H9 (cell line): ENCODE measurements at regions not wholly inside any gene's neighbourhood (a gene's known extent, or its start where the extent isn't known, plus 50 kb on each side); places are given as distances from the start of the nearest gene placed in this dataset.

Experiments used
- DNase-seq: peaks from one replicate; pipeline ENCODE4 v3.0.0-alpha.2; 2017
- H2AFZ ChIP-seq: one replicate; pipeline ENCODE4 v1.6.1; 2013; ENCODE audit warnings: mild to moderate bottlenecking, low read length, control low read depth, moderate library complexity
- H2AK5ac ChIP-seq: 2 replicates; pipeline ENCODE4 v1.6.1; 2013; ENCODE audit warnings: low read length, control low read depth, mixed read lengths; ENCODE audit not compliant: insufficient read length
- H2BK120ac ChIP-seq: one replicate; pipeline ENCODE4 v1.6.1; 2013; ENCODE audit warnings: low read depth, mild to moderate bottlenecking, low read length, control low read depth, inconsistent platforms; ENCODE audit not compliant: poor library complexity, severe bottlenecking
- H2BK12ac ChIP-seq: 2 replicates; pipeline ENCODE4 v1.6.1; 2013; ENCODE audit warnings: low read length, control low read depth, mixed read lengths, low read depth; ENCODE audit not compliant: insufficient read length
- H2BK15ac ChIP-seq: 2 replicates; pipeline ENCODE4 v1.6.1; 2013; ENCODE audit warnings: low read depth, low read length, control low read depth
- H2BK20ac ChIP-seq: one replicate; pipeline ENCODE4 v1.6.1; 2013; ENCODE audit warnings: low read depth, mild to moderate bottlenecking, low read length, control low read depth, inconsistent platforms; ENCODE audit not compliant: poor library complexity, severe bottlenecking
- H2BK5ac ChIP-seq: 2 replicates; pipeline ENCODE4 v1.6.1; 2013; ENCODE audit warnings: low read length, control low read depth, mixed read lengths; ENCODE audit not compliant: insufficient read length
- H3K14ac ChIP-seq: 2 replicates; pipeline ENCODE4 v1.6.1; 2013; ENCODE audit warnings: low read length, control low read depth; ENCODE audit not compliant: insufficient read depth
- H3K18ac ChIP-seq: 2 replicates; pipeline ENCODE4 v1.6.1; 2013; ENCODE audit warnings: low read depth, mild to moderate bottlenecking, mixed read lengths, low read length, control low read depth; ENCODE audit not compliant: insufficient read length
- H3K23ac ChIP-seq: 2 replicates; pipeline ENCODE4 v1.6.1; 2013; ENCODE audit warnings: low read length, control low read depth, mixed read lengths, low read depth; ENCODE audit not compliant: insufficient read length
- H3K23me2 ChIP-seq: 2 replicates; pipeline ENCODE4 v1.6.1; 2013; ENCODE audit warnings: low read depth, mild to moderate bottlenecking, mixed read lengths, low read length, control low read depth; ENCODE audit not compliant: insufficient read length, poor library complexity, severe bottlenecking
- H3K27ac ChIP-seq: 2 replicates; pipeline ENCODE4 v1.5.1; 2013; ENCODE audit warnings: low read length, control low read depth, mixed read lengths, low read depth; ENCODE audit not compliant: insufficient read length
- H3K27me3 ChIP-seq: 2 replicates; pipeline ENCODE4 v1.6.1; 2013; ENCODE audit warnings: low read length, control low read depth, inconsistent platforms; ENCODE audit not compliant: insufficient read depth
- H3K4ac ChIP-seq: 2 replicates; pipeline ENCODE4 v1.6.1; 2013; ENCODE audit warnings: low read depth, mild to moderate bottlenecking, control low read depth, inconsistent platforms, low read length, moderate library complexity
- H3K4me1 ChIP-seq: 2 replicates; pipeline ENCODE4 v1.6.1; 2013; ENCODE audit warnings: low read length, control low read depth, inconsistent platforms; ENCODE audit not compliant: insufficient read depth
- H3K4me2 ChIP-seq: 2 replicates; pipeline ENCODE4 v1.6.1; 2013; ENCODE audit warnings: low read length, control low read depth, mixed read lengths; ENCODE audit not compliant: insufficient read length, insufficient read depth
- H3K56ac ChIP-seq: 2 replicates; pipeline ENCODE4 v1.6.1; 2013; ENCODE audit warnings: low read depth, mild to moderate bottlenecking, mixed read lengths, low read length, control low read depth; ENCODE audit not compliant: insufficient read length
- H3K79me1 ChIP-seq: 2 replicates; pipeline ENCODE4 v1.6.1; 2013; ENCODE audit warnings: low read depth, mild to moderate bottlenecking, moderate library complexity, low read length, control low read depth, inconsistent platforms; ENCODE audit not compliant: insufficient read depth, poor library complexity, severe bottlenecking
- H3K79me2 ChIP-seq: 2 replicates; pipeline ENCODE4 v1.6.1; 2013; ENCODE audit warnings: low read length, control low read depth, inconsistent platforms; ENCODE audit not compliant: insufficient read depth
- H3K9ac ChIP-seq: 2 replicates; pipeline ENCODE4 v1.6.1; 2013; ENCODE audit warnings: low read length, control low read depth, mixed read lengths; ENCODE audit not compliant: insufficient read length; ENCODE audit errors: extremely low read depth
- H3K9me3 ChIP-seq: one replicate; pipeline ENCODE4 v1.6.1; 2013; ENCODE audit warnings: low read depth, low read length, inconsistent platforms; ENCODE audit not compliant: control insufficient read depth
- H3T11ph ChIP-seq: one replicate; pipeline ENCODE4 v1.6.1; 2013; ENCODE audit warnings: mild to moderate bottlenecking, low read length, control low read depth, inconsistent platforms
- H4K20me1 ChIP-seq: one replicate; pipeline ENCODE4 v1.6.1; 2013; ENCODE audit not compliant: control insufficient read depth, insufficient read length, insufficient read depth
- H4K5ac ChIP-seq: 2 replicates; pipeline ENCODE4 v1.6.1; 2013; ENCODE audit warnings: low read depth, mild to moderate bottlenecking, mixed read lengths, low read length, control low read depth; ENCODE audit not compliant: insufficient read length
- H4K8ac ChIP-seq: replicated peaks from 2 replicates; pipeline ENCODE4 v1.6.1; 2013; ENCODE audit warnings: low read length, control low read depth, mixed read lengths, low read depth; ENCODE audit not compliant: insufficient read length
- H4K91ac ChIP-seq: 2 replicates; pipeline ENCODE4 v1.6.1; 2013; ENCODE audit warnings: low read depth, mild to moderate bottlenecking, moderate library complexity, mixed read lengths, low read length, control low read depth; ENCODE audit not compliant: insufficient read length
- H3K27ac Mint-ChIP-seq, 3 experiments: 2 replicates in 2 of 3; 3 replicates in 1 of 3; pipeline ENCODE4 v1.8.0; 2020 to 2021; ENCODE audit warnings: mixed read lengths in 3 of 3, mild to moderate bottlenecking in 1 of 3, moderate library complexity in 1 of 3
- H3K27me3 Mint-ChIP-seq: 2 replicates; pipeline ENCODE4 v1.8.0; 2021; ENCODE audit warnings: low read depth, mild to moderate bottlenecking, moderate library complexity, mixed read lengths
- H3K36me3 Mint-ChIP-seq, 3 experiments: 2 replicates in 2 of 3; 3 replicates in 1 of 3; pipeline ENCODE4 v1.8.0; 2020 to 2021; ENCODE audit warnings: low read depth in 3 of 3, mixed read lengths in 3 of 3; ENCODE audit not compliant: insufficient read depth in 1 of 3
- H3K4me1 Mint-ChIP-seq, 2 experiments: 2 replicates each; pipeline ENCODE4 v1.8.0; 2020; ENCODE audit warnings: mixed read lengths in 2 of 2
- H3K4me3 Mint-ChIP-seq, 2 experiments: 2 replicates in 1 of 2; 3 replicates in 1 of 2; pipeline ENCODE4 v1.8.0; 2020 to 2021; ENCODE audit warnings: mild to moderate bottlenecking in 2 of 2, mixed read lengths in 2 of 2, moderate library complexity in 1 of 2
- H3K9me3 Mint-ChIP-seq, 2 experiments: 2 replicates in 1 of 2; 3 replicates in 1 of 2; pipeline ENCODE4 v1.8.0; 2020; ENCODE audit warnings: mild to moderate bottlenecking in 2 of 2, mixed read lengths in 2 of 2, moderate library complexity in 1 of 2
- CTCF ChIP-seq: fragments of 200-600 bp; sonication (generic); conservative IDR thresholded peaks from 3 replicates; pipeline ENCODE4 v1.8.0; 2021; ENCODE audit warnings: antibody characterized with exemption, mild to moderate bottlenecking
- WGBS: extraction: QIAGEN DNeasy Blood & Tissue Kit; methylation state at CpG from one replicate; pipeline ENCODE4 v1.1.7; 2013; ENCODE audit warnings: missing lambda C conversion rate, low lambda C conversion rate, mixed read lengths; ENCODE audit not compliant: insufficient read length; ENCODE audit errors: extremely low coverage; 5-methylcytosine and 5-hydroxymethylcytosine counted together

GRCh38 chr18:77597726-77598125 lies 348.1 kb downstream of the GALR1 start:
- no peak overlapping the region for H3T11ph ChIP-seq
- no CpG with 5 or more reads among the region's 7 CpGs for WGBS
- no peak overlapping the region for H4K5ac ChIP-seq
- no peak overlapping the region for H2BK20ac ChIP-seq
- no peaks in the 10 kb centered on the region for H3K79me2 ChIP-seq
- no peaks in the 10 kb centered on the region for H3K27me3 ChIP-seq
- no peak overlapping the region for H2BK5ac ChIP-seq
- Mint-ChIP-seq H3K36me3 (no peaks in the 10 kb centered on the region), H3K4me3 (no peak overlapping the region), H3K27me3 (peaks cover 1% of the 10 kb centered on the region; the same call in 1 of the 2 replicates), H3K9me3 (no peaks in the 10 kb centered on the region), H3K27ac (no peak overlapping the region; a peak in 1 of 7 replicates), H3K4me1 (no peaks in the 10 kb centered on the region)
- no peak overlapping the region for H2BK120ac ChIP-seq
- no peaks in the 10 kb centered on the region for H3K4me1 ChIP-seq
- no peaks in the 10 kb centered on the region for H3K23me2 ChIP-seq
- H2AFZ ChIP-seq, result no peak overlapping the region
- TF ChIP-seq CTCF, result no peak
- no peak overlapping the region for H4K91ac ChIP-seq
- no peak overlapping the region for H3K56ac ChIP-seq
- H4K8ac ChIP-seq, result no peak overlapping the region
- no peak overlapping the region for H3K23ac ChIP-seq
- no peak overlapping the region for H2BK15ac ChIP-seq
- no peaks in the 10 kb centered on the region for H4K20me1 ChIP-seq
- H3K9ac ChIP-seq, result no peak overlapping the region
- no peak overlapping the region for H2AK5ac ChIP-seq
- no peak overlapping the region for H3K18ac ChIP-seq
- no peaks in the 10 kb centered on the region for H3K79me1 ChIP-seq
- no peak overlapping the region for H3K4ac ChIP-seq
- no peak for DNase-seq
- H3K27ac ChIP-seq, result no peak overlapping the region
- H3K14ac ChIP-seq, result no peak overlapping the region
- H3K9me3 ChIP-seq, result no peaks in the 10 kb centered on the region
- no peak overlapping the region for H2BK12ac ChIP-seq
- H3K4me2 ChIP-seq, result no peak overlapping the region
